ENCODE measurements at regions not wholly inside any gene's neighbourhood (a gene's known extent, or its start where the extent isn't known, plus 50 kb on each side); places are given as distances from the start of the nearest gene placed in this dataset.

GRCh38 chr15:60165111-60165510 lies 161.0 kb downstream of the FOXB1 start:
- CTCF ChIA-PET = no interaction called here
- no peak for FAIRE-seq
- POLR2A ChIA-PET = no interaction called here

GRCh38 chr15:60172143-60172542 lies 168.0 kb downstream of the FOXB1 start:
- intact Hi-C loops (cut with micrococcal nuclease) (no loop called here), dilution Hi-C loops (cut with MboI; ENCODE audit: extremely low pct_ligation_motif_present, low sequenced_read_pairs) (no loop called here)
- Histone ChIP-seq H4K20me1 (replicated peaks; ENCODE audit: control insufficient read depth, extremely low read depth, insufficient read depth, low read length) (no peaks in the 10 kb centered on the region), H3K27ac (ENCODE audit: insufficient read depth, low read depth, low read length) (no peak overlapping the region), H3K79me2 (ENCODE audit: control insufficient read depth, insufficient read depth, low read length) (no peaks in the 10 kb centered on the region), H3K27me3 (ENCODE audit: control insufficient read depth in 2 of 2, insufficient read depth in 2 of 2, low read length in 2 of 2) (peaks cover 0 to 2% of the 10 kb centered on the region in 2 experiments), H2AFZ (ENCODE audit: low read depth, low read length) (no peak overlapping the region), H3K4me2 (ENCODE audit: insufficient read depth, low read length) (no peak overlapping the region), H3K9me3 (replicated peaks; ENCODE audit: control insufficient read depth, insufficient read depth, low read length) (no peaks in the 10 kb centered on the region), H3K4me3 (replicated peaks in 1 of 3; ENCODE audit: insufficient read depth in 1 of 3, low read depth in 1 of 3, low read length in 3 of 3) (no peak overlapping the region), H3K36me3 (ENCODE audit: control insufficient read depth in 2 of 2, extremely low read depth in 1 of 2, insufficient read depth in 2 of 2, low read length in 2 of 2) (no peaks in the 10 kb centered on the region), H3K9me1 (replicated peaks; ENCODE audit: control insufficient read depth, extremely low read depth, insufficient read depth, low read length) (no peaks in the 10 kb centered on the region), H3K4me1 (ENCODE audit: control insufficient read depth, extremely low read depth, insufficient read depth, low read length) (no peaks in the 10 kb centered on the region), H3K9ac (replicated peaks; ENCODE audit: extremely low read depth, insufficient read depth, low read length) (no peak overlapping the region)
- ChIA-PET CTCF (interaction anchor here (1.2 kb wide), 1 partner anchor 8 kb away, joined by 5 read pairs; no protein-coding TSS in a partner anchor), POLR2A (no interaction called here)
- peak; percentile 21 for TF ChIP-seq FOS (IDR thresholded peaks at IDR 0.05; ENCODE audit: borderline replicate concordance, insufficient read depth, low read length)
- no peak for TF ChIP-seq CTCF (IDR thresholded peaks at IDR 0.05; ENCODE audit: extremely low read depth in 1 of 2, insufficient read depth in 1 of 2, low read depth in 1 of 2, low read length in 2 of 2)
- BruUV-seq (replicated peaks) = no TSS peak
- no peak for FAIRE-seq
- no peak for DNase-seq (ENCODE audit: low read depth, low spot score)

More at GRCh38 chr15:60165111-60165510, 161.0 kb downstream of the FOXB1 start:
- DNase-seq (ENCODE audit: low read depth, low spot score) = no peak
- intact Hi-C loops (cut with micrococcal nuclease) (no loop called here), dilution Hi-C loops (cut with MboI; ENCODE audit: extremely low pct_ligation_motif_present, low sequenced_read_pairs) (no loop called here)
- no peaks in the 10 kb centered on the region for H3K4me1 ChIP-seq (ENCODE audit: control insufficient read depth, extremely low read depth, insufficient read depth, low read length)
- no peak overlapping the region for H3K9ac ChIP-seq (replicated peaks; ENCODE audit: extremely low read depth, insufficient read depth, low read length)
- H4K20me1 ChIP-seq (replicated peaks; ENCODE audit: control insufficient read depth, extremely low read depth, insufficient read depth, low read length) = no peaks in the 10 kb centered on the region
- H3K36me3 ChIP-seq (ENCODE audit: control insufficient read depth in 2 of 2, extremely low read depth in 1 of 2, insufficient read depth in 2 of 2, low read length in 2 of 2) = no peaks in the 10 kb centered on the region
- H2AFZ ChIP-seq (ENCODE audit: low read depth, low read length) = no peak overlapping the region
- H3K27me3 ChIP-seq (ENCODE audit: control insufficient read depth in 2 of 2, insufficient read depth in 2 of 2, low read length in 2 of 2) = peaks cover 0 to 7% of the 10 kb centered on the region in 2 experiments
- no peaks in the 10 kb centered on the region for H3K79me2 ChIP-seq (ENCODE audit: control insufficient read depth, insufficient read depth, low read length)
- no peaks in the 10 kb centered on the region for H3K9me1 ChIP-seq (replicated peaks; ENCODE audit: control insufficient read depth, extremely low read depth, insufficient read depth, low read length)
- H3K4me3 ChIP-seq (replicated peaks in 1 of 3; ENCODE audit: insufficient read depth in 1 of 3, low read depth in 1 of 3, low read length in 3 of 3) = no peak overlapping the region
- H3K27ac ChIP-seq (ENCODE audit: insufficient read depth, low read depth, low read length) = no peak overlapping the region
- TF ChIP-seq EZH2 (IDR thresholded peaks at IDR 0.05; ENCODE audit: borderline replicate concordance, low read depth, low read length, severe bottlenecking) (no peak), MAX (IDR thresholded peaks at IDR 0.05; ENCODE audit: insufficient read depth, insufficient read length) (no peak)
- H3K4me2 ChIP-seq (ENCODE audit: insufficient read depth, low read length) = no peak overlapping the region
- BruUV-seq (replicated peaks) = no TSS peak
- H3K9me3 ChIP-seq (replicated peaks; ENCODE audit: control insufficient read depth, insufficient read depth, low read length) = no peaks in the 10 kb centered on the region
